ENCODE measurements at regions not wholly inside any gene's neighbourhood (a gene's known extent, or its start where the extent isn't known, plus 50 kb on each side); places are given as distances from the start of the nearest gene placed in this dataset.

- TF ChIP-seq CTCF (tag by site-specific recombination; IDR thresholded peaks at IDR 0.05) = no peak
- no peak for TF ChIP-seq YY1 (tag by site-specific recombination; IDR thresholded peaks at IDR 0.05)
- no peak for TF ChIP-seq PRDM4 (tag by site-specific recombination; IDR thresholded peaks at IDR 0.05)
- TF ChIP-seq ZBTB26 (tag by site-specific recombination; optimal IDR thresholded peaks at IDR 0.05) = no peak
- no peak for TF ChIP-seq ZNF558 (tag by site-specific recombination; IDR thresholded peaks at IDR 0.05)
- no peak for TF ChIP-seq ZNF146 (tag by site-specific recombination; IDR thresholded peaks at IDR 0.05)
- TF ChIP-seq ZNF629 (tag by site-specific recombination; IDR thresholded peaks at IDR 0.05) = no peak
- TF ChIP-seq PRDM1 (tag by site-specific recombination; IDR thresholded peaks at IDR 0.05) = no peak
These were observed 91.0 kb downstream of the KLF12 start for GRCh38 chr13:74043237-74043636.

Measured in HEK293 (cell line).